Ammon's horn (tissue), 1 donor: ENCODE measurements at regions not wholly inside any gene's neighbourhood (a gene's known extent, or its start where the extent isn't known, plus 50 kb on each side); places are given as distances from the start of the nearest gene placed in this dataset.

Source experiments
- DNase-seq: peaks from one replicate; pipeline ENCODE4 v3.0.0-alpha.2; 2016; ENCODE audit warnings: low spot score

- no peak for DNase-seq
Observed at GRCh38 chr17:33352526-33352925, 59.4 kb upstream of the ASIC2 start.

GRCh38 chr17:33356266-33356665 lies 63.2 kb upstream of the ASIC2 start:
- DNase-seq: no peak

GRCh38 chr17:33363475-33363874 lies 70.4 kb upstream of the ASIC2 start:
- DNase-seq: no peak

- DNase-seq: no peak
Observed at GRCh38 chr17:33366960-33367359, 73.9 kb upstream of the ASIC2 start.

- no peak for DNase-seq
Observed at GRCh38 chr17:33369149-33369548, 76.1 kb upstream of the ASIC2 start.

DNA sequence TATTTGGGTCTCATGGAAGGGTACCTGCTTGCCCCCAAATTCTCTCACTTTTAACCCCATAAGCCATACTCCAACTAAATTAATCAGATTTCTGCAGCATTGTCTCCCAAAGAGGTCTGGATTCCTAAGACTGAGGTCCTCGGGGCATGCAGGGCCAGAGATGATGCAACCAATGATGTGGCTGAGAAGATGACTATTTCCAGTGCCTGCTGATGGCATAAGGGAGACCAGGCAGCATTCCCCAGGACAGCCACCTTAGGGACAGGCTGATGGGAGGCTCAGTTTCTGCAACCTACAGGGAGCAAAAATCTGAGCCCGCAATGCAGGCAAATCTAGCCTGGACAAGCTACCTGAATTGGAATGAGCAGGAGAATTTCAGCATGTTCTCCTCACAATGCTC lies 76.8 kb upstream of the ASIC2 start:
- no peak for DNase-seq

DNA sequence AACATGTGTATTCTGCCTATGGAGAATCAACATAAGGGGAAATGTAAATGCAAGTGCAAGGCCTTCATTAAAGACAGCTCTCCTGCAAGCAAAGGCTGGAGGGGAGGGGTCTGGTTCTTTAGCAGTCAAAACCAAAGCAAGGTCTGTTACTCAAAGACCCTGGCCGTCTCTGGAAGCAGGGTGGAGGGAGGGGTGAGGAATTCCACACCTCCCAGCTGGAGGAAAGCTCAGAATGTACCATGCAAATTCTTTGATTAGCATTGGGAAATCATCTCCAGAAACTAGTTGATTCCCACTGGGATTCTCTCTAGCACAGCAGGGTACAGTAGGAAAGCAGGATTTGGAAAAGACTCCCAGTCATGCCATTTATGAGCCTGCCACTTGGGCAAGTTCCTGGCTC lies 77.3 kb upstream of the ASIC2 start:
- no peak for DNase-seq

GRCh38 chr17:33371377-33371776 lies 78.3 kb upstream of the ASIC2 start:
- no peak for DNase-seq

DNA sequence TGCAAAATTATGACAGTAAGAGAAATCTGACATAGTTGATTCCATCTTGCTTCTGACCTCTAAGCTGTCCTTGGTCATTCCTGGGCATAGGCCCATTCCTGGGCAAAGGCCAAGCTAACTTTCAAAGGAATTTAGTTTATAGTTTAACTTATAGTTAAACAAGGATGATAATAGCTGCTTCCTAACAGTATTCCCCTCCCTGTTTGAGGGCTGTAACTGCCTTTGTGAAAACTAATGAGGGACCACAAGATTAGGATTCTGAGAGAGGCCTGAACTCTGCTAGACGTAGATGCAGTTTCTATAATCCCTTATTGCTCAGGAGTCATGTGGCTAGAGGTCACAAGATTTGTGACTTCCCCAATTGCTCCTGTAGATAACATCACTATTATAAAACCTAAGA lies 80.2 kb upstream of the ASIC2 start:
- no peak for DNase-seq

- DNase-seq: no peak
Observed at GRCh38 chr17:33375103-33375502, 82.0 kb upstream of the ASIC2 start.

- no peak for DNase-seq
Observed at GRCh38 chr17:33375783-33376182, 82.7 kb upstream of the ASIC2 start.

DNA sequence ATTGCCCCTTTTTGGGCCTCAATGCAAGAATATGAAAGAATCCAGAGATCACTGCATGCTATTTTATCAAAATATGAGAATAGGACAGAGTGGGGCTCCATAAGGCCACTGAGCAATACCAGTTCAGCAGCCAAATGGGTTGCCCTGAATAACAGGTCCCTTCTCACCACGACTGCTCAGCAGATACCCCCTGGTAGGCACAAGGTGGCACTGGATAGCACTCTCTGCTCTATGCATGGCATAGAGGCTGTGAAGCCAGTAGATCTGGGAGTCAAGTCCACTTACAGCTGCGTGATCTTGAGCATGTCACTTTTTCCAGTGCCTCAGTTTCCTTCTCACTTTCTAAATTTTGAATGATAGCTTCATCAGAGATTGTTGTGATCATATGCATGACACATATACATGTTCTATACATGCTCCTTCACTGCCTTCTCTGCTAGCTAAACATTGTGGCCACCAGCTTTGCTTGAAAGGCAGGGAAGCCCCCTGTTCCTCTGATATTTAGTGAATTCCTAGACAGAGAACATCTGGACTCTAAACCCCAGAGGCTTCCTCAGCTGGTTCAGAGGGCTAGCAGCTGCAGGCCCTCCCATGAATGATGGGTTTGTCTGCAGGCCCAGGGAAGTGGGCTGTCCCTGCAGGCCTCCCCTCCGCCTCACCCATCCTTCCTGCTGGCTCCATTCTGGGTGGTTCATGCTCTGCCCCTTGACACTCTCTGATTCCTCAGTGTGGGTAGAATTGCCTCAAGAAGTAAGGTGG lies 84.9 kb upstream of the ASIC2 start:
- no peak for DNase-seq

DNA sequence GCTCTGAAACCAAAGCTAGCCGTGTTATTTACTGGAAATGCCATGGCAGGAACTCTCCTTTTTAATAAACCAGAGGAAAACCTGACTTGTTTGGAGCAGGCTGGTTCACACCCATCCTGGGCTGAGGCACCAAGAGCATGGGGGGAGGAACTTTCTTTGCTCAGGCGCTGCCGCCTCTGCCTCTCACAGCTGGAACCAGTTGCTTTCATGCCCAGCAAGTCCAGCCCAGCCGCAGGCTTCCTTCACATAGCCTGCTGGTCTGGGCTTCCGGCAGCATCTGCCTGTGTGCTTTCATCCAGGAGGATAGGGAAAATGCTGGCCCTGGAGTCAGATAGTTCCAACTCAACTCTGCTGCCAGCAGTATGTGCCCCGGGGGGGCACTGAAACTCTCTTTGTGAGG lies 88.1 kb upstream of the ASIC2 start:
- DNase-seq: no peak

GRCh38 chr17:33383488-33384023 lies 90.5 kb upstream of the ASIC2 start:
- DNase-seq: no peak

DNA sequence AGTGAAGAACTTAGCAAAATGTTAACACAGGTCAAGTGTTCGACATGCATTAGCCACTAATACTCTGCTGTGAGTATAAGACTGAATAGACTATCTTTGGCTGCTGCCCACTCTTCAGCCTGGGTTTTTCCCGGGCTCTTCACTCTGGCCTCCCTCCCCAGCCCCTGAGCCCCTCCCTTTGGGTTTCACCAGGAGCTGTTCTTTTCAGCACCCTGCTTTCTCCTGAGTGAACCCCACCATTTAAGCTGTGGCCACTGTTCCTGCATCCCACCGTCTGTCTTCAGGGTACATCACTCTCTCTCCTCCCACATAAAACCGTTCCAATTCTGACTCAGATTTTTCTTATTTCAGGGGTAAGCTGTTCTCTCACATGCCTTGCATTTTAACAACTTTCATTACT lies 92.0 kb upstream of the ASIC2 start:
- DNase-seq: no peak

GRCh38 chr17:33385713-33386112 lies 92.6 kb upstream of the ASIC2 start:
- DNase-seq: no peak

- no peak for DNase-seq
Observed at GRCh38 chr17:33387406-33387805, 94.3 kb upstream of the ASIC2 start.

DNA sequence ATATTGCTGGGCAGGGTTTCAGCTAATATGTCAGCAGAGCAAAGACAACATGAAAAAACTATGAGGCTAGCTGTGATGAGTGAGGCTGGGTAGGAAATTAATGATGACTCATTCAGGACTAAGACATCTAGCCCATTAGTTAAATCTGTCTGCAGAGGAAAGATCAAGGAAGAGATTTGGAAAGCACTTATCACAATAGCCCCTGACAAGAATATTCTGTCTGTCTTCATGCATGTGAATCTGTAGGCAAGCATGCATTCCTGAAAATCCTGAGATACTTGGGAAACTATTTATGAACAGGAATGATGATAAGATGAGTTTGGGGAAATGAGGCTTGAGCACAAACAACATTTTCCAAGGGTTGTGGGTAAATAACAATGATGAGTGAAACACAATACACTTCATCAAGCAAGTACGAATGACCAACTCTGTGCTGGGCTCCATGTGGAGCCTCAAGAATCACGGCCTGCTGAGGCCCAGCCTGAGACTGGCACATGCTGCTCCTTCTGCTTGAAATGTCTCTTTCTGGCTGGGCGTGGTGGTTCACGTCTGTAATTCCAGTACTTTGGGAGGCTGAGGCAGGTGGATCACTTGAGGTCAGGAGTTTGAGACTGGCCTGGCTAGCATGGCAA lies 96.5 kb upstream of the ASIC2 start:
- DNase-seq: no peak

DNA sequence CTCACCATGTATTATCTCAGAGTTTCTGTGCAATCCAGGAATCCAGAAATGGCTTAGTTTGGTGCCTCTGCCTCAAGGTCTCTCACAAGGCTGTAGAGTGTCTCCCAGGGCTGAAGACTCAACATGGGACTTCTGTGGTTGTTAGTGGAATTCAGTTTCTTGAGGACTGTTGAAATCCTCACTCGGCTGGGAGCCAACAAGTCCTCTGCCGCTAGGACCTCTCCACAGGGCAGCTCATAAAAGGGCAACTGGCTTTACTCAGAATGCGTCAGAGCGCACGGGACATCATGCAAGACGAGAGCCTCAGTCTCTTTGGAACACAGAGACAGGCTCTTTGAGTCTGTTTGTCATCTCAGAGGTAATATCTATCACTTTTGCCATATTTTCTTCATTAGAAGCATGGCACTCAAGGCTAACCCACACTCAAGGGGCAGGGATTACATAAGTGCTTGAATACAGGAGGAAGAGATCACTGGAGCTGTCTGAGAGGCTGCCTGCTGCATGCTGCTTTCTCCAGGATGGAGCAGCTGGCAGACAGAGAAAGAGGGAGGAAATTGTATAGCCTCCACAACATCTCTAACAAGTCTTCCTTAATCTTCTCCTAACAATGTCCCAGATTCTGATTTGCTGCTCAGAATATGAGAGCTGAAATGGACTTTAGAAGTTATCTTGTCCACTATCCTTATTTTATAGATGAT lies 97.5 kb upstream of the ASIC2 start:
- DNase-seq: no peak

GRCh38 chr17:33396818-33397217 lies 103.7 kb upstream of the ASIC2 start:
- DNase-seq: no peak

DNA sequence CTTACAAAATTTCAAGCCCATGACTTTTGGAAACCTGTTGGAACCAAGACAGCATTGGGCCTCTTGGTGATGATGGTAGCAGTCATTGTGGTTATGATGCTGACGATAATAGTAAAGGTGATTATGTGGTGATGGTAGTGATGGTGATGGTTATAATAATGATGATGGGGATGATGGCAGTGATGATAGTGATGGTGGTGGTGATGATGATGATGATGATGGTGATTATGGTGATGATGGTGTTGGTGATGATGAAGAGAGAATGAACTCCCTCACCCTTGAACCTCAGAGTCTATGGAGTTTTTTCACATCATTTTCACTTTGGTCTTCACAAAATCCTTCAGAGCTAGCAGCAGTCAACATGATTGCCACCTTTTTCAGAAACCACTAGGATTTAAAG lies 105.3 kb upstream of the ASIC2 start:
- no peak for DNase-seq

GRCh38 chr17:33401249-33401648 lies 108.2 kb upstream of the ASIC2 start:
- DNase-seq: no peak

DNA sequence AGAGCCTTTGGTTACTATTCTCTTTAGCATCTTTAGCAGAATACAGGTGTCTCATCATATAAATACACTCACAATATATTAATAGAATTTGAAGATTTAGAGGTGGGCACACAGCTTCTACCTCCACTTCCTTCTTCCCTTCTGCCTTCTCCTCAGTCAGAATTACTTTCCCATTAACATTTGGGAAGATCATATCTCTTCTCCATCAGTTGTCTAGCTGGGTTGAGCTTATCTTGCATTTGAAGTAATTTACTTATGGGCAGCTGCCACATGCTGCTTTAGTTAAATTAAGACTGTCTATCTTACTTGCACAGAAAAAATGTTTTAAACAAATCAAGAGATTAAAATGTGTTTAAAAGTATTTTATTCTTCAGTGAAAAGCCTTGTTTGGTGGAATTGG lies 110.1 kb upstream of the ASIC2 start:
- no peak for DNase-seq
